ENCODE measurements at regions not wholly inside any gene's neighbourhood (a gene's known extent, or its start where the extent isn't known, plus 50 kb on each side); places are given as distances from the start of the nearest gene placed in this dataset.

DNA sequence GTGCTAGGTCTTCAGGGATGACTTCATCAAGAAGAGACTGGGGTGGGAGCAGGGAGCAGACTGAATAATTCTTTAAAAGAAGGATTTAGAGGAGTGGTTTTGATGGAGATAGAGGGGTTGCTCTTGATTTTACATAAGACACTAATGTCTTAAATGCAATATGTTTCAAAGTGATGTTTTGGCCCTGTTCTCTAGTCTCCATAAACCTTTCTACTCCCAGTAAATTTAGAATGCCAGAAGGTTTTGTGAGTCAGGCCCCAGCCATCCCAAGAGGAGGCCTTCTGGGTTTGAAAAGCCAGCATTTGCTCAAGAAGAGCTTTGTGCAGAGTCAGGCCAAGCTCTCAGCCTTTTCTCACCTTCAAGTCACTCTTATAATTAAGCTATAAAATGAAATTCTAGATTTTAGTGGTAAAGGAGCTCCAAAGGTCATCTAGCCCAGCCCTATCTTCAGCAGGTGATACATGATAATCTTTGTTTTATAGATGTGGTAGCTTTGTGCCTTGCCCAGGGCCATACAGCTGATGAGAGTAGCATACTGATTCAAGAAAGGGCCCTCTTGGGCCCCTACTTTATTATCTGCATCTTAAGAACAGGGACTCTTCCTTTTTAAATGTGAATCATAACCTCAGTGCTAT, 122.8 kb upstream of the MTNR1B start:
- no peak for DNase-seq

DNA sequence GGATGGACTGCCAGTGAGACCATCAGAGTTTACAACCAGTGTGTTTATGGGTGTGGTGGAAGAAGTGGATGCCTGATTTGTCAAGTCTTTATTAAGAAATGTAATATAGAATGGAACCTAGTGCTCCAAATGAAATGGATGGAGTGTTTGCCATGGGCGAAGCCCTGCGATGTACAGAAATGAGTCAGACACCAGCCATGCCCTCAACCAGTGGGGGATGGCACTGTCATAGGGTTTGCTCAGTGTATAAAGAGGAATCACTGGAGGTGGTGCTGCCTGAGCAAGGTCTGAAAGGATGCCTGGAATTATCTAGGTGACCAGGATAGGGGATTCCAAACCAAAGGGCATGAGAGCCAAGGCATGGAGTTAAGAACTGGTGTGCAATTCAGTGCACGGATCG, 120.9 kb upstream of the MTNR1B start:
- no peak for DNase-seq

DNA sequence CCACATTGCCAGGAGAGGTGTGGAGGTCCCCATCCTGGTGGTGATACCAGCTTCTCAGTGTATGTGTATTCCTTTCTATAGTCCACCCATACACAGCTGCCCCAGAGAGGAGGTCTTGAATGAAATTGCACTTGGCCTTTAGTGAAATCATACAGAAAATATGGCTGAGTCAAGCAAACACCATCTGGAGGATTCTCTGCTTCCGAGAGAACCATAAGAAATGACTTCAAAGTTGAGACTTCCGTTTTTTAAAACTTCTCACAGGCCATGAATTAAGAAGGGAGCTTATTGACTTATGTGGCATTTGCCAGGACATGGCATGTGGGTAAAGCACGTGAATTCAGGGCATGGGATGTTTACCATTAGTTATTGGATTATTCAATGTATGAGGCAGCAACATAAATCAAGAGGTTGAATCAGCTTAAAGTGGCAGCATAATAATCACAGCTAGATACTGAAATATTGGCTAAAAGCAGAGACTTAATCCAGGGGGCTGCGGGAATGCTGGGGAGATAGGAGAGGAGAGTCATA, 119.1 kb upstream of the MTNR1B start:
- DNase-seq = no peak

DNA sequence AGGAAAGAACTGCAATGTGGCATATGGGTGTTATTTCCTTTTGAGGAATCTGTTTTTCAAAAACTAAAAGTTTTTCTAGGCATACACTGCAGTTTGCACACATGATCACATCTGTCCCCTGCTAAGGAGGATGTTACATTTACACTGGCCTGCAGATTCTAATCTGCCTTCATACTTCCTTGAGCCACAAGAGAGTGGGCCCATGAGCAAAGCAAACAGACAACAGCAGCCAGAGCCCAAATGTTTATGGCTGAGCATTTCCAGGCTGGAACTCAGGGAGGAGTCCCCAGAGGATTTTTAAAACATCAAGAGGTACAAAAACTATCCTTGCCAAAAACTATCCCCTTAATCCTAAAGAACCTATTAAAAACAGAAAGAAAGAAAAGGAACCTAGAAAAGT, 117.2 kb upstream of the MTNR1B start:
- DNase-seq = no peak

DNA sequence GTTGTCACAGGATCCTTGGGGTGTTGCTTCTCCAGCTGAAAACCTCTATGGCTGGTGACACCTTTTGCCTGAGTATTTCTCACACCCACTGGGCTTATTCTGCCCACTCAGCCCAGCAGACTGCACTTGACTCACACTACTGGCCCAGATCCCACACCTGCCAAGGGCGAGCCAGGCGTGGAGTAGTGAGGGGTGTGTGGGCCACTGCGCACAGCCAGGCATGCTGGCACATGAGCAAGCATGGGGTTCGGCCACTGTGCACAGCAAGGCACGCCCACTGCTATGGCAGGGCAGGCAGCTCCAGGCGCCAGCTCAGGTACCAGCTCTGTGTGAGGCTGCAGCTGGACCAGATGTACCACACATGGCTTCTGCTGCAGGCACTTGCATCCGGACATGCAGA, 116.5 kb upstream of the MTNR1B start:
- DNase-seq = no peak

DNA sequence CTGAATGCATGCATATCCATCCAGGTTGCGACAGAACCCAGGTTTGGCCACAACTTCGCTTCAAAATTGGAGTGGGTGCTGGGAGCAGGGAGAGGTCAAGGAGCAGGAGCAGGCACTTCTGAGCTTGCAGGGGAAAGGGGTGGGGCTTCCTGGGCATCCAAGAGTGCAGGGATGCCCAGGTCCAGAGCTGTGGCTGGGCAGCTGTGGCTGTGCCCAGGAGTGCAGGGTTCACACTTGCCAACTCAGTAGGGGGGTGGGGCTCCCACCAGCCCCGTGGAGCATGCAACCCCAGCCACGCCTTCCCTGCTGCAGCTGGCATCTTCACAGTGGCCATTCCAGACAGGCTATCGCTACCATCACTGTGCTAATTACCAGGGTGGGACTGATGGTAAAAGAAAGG, 115.3 kb upstream of the MTNR1B start:
- DNase-seq = no peak

DNA sequence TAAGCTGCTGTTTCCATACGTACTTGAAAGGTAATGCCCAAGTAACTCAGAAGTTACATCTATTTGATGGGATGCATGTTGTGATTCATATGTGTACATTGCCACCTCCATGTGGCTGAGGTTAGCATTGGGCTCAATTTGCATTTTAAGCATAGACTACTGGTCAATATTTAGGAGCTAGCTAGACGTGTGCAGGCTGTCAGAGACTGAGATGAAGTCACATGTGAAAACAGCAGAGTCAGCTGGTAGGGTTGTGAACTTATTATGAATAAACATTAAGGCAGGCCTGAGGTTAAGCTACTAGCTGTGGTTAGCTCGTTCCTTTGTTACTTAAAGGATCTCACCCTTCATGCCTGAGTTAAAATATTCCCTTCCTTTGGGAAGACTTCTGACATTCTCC, 114.5 kb upstream of the MTNR1B start:
- DNase-seq = no peak

DNA sequence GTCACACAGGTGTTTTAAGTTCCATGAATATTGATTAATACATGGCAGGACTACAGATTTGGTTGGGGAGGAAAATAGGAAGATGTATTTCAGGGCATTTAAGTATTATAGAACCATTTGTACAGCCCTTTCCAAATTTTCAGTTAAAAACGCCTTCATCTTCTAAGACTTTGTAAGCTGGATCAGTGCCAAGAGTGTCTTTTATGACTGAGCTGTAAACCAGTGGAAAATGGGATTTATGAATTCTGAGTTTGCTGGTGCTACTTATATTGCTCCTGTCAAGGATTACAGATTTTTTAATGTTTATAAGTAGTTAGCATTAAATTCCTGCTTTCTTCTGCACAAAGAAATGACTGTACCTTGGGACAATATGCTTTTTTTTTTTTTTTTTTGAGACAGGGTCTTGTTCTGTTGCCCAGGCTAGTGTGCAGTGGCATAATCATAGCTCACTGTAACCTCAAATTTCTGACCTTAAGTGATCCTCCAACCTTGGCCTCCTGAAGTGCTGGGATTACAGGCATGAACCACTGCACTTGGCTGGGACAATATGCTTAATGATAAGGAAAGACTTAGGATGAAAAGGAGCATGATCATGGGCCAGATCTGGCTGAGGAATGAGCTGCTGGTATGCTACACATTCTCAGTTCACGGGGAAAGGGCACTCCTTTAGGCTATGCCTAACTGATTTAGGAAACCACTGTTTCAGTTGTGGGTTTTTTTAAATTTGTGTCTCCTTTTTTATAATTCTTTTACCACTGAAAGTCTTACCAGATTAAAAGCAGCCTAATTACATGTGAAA, 113.6 kb upstream of the MTNR1B start:
- no peak for DNase-seq

DNA sequence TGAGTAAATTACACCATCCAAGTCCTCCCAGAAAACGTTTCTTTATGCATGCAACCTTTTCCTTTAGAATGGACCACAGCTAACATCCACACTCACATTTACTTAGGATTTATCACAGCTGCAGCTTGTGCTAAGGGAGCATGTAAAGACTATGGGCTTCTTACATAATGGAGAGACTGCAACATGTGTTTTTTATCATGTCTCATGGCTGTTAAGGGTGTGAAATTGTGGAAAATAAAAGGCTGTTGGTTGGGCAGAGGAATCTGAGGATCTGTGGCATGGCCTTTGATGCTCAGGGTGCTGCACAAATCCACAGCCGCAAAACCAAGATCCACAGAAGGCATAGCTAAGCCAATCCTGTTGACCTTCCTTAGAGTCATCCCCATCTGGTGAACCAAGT, 112.0 kb upstream of the MTNR1B start:
- no peak for DNase-seq

DNA sequence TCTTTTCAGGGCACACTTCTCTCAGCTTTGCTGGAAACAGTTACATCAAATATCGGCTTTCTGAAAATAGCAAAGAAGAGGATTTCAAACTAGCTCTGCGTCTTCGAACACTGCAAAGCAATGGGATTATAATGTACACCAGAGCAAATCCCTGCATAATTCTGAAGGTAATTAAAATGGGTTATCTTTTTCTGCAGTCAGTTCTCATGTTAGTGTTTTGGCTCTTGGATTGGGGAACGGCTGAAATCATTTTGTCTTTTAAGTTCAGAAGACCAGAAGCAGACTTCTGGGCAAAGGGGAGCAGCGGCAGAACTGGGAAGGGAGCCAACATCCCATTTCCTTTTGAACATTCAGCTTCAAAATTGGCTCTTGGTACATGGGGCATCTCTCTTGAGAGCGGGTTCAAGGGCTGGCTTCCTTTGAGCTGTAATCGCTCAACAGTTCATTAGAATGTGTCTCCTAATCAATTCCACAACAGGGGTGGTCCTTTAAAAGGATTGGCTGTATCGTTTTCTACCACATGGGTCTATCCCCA, 110.2 kb upstream of the MTNR1B start:
- no peak for DNase-seq

DNA sequence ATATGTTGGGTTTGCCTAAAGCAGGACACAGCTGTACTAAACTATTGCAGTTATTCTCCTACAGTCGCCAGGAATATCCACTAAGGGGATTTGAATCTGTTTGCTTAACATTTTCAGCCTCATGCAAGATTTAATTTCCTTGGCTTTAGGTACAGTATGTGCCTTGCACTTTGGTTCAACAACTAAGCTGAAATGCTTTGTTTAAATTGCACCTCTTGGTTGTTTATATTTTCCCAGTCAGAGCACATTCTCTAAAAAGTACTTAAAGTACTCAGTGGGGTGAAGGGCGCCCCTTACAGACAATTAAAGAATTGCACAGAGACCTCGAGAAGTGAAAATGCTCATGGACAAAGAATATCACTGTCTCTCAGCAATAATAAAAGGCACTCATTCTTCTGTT, 107.8 kb upstream of the MTNR1B start:
- no peak for DNase-seq

DNA sequence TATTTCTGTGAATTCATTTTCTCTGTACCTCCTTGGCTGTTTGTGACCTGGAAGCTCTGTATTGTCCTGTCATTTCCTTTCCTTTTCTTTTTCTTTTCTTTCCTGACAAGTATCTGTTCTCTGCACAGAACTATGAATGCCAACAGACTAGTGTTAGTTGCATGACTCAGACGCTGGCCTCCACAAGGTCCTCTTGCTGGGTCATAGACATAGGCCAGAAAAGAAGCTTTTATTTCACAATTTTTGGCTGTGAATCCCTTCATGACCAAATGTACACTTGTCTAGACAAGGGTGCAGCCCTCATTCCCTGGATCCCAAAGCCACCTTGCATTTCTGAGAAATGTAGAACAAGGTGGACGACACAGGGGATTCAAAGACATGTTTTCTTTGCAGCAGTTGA, 104.1 kb upstream of the MTNR1B start:
- DNase-seq = no peak

DNA sequence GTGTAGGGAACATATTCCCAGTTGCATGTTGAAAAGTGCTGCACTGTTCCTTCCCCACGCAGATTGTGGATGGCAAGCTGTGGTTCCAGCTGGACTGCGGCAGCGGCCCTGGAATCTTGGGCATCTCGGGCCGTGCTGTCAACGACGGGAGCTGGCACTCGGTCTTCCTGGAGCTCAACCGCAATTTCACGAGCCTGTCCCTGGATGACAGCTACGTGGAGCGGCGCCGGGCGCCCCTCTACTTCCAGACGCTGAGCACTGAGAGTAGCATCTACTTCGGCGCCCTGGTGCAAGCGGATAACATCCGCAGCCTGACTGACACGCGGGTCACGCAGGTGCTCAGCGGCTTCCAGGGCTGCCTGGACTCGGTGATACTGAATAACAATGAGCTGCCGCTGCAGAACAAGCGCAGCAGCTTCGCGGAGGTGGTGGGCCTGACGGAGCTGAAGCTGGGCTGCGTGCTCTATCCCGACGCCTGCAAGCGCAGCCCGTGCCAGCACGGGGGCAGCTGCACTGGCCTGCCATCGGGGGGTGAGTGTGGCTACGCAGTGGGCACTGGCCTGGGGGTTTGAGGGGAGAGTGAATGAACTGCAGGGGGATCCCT, 102.7 kb upstream of the MTNR1B start:
- DNase-seq = no peak

DNA sequence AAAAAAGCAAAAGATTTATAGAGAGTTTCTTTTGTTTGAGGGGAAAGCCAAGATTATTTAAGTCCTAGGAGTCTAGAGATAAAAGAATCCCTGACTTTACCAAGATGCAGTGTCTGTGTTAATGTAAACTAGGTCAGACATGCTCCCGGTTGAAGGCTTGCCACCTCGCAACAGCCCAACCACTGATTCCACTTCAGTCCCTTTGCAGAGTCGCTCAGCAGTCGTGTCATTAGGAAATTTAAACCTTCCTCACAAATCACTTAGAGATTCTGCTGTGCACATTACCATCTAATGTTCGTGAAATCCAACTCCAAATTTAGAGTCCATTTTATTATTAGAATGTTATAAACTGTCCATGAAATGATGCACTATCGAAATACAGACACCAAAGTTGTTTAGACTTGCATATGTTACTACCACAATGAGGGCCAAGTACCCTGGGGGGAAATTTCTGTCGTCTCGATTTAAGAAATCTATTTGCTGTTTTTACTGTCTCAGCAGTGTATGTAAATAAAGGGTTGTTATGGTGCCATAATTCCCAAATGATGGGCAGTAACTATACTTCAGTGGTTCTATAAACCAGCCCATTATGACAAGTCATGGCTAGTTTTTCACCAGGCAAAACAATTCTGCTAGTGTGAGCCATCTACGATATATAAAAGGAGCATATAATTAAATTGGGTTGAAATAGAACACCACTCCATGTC, 101.4 kb upstream of the MTNR1B start:
- no peak for DNase-seq

DNA sequence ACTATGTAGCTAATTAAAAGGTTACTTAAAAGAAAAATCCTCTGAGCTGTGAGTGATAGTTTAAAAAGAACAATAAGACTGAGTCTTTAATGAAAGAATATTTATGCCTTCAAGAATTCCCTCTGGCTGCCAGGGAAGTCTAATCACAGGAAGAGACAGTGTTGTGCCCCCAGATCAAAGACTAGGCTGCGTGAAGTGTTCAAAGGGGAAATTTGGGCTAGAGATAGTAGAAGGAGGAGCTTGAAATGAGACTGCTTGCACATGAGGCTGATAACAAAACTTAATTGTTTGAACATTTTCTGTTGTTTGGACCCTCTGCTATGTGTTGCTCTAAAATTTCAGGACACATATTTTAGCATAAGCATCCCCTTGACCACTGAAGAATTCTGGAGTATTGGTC, 99.7 kb upstream of the MTNR1B start:
- no peak for DNase-seq

DNA sequence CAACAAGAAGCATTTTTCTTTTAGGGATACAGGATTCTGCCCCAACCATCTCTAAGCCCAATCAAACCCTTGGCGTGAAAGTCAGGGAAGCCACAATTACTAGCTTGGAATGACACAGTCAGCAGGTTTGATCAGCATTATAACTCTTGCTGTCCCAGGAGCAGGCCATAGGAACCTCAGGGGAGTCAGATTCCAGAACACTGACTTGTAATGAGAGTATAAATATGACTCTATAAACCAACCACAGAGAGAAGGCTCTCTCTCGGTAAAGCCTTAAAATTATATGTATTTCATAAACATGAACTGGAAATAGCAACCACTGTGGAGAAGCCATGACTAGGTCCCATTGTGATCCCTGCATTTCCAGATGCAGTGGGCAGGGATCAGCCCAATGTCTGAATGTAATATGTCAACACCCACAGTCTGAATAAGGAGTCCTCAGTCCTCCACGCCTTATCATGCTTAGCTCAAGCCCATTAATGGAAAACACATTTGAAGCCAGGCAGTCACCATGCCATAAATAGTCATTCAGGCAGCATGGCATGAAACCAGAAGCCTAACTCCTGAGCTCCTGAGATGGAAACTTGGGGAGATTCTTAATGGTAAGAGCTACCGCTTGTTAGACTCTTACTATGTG, 99.1 kb upstream of the MTNR1B start:
- DNase-seq = no peak

DNA sequence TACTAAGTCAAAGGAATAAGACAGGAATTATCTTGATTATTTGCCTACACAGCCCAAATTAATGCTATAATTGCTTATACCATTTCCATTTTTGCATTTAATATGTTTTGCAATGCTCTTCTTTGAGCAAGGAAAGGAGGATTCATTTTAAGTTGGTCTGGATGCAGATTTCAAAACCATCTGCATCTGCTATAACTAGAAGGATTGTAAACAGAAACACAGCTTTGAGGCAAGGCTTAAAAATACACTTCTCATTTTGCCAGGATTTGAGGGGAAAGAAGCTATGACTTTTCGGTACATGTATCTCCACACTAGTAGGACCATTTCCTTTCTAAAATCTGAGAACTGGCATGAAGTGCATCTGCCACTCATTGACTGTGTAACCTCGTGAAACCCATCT, 95.9 kb upstream of the MTNR1B start:
- no peak for DNase-seq

DNA sequence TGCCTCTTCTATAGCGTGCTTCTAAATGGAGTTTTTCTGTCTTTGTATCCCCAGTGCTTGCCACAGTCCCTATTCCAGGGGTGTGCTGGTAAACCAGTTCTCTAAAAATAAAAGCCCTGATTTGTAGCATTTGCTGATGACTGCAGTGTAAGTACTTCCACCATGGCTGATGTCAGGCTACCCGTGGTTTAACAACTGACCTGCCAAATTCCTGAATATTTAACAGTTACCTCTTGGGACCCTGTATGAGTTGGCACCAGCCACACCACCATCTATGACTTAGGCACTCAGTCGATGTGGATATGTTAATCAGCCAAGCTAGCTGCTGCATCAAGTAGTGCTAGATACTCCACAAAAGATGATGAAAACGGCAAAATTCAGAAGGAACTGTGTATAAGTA, 94.0 kb upstream of the MTNR1B start:
- DNase-seq = no peak

DNA sequence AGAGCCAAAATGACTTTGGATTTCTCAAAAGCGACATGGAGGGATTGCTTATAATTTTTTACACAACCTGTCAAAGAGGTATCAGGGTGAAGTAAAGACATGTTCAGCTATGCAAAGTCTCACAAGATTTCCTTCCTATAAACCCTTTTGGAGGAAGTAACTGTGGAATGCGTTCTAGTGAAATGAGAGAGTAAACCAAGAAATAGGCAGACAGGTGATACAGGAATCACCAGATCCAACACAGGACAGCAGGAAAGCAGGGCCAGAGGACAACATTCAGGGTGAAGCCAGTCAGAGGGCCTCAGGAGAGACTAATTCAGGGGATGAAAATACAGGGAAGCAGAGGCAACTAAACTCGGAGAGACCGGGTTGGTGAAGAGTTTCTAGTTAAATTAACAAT, 90.4 kb upstream of the MTNR1B start:
- no peak for DNase-seq

DNA sequence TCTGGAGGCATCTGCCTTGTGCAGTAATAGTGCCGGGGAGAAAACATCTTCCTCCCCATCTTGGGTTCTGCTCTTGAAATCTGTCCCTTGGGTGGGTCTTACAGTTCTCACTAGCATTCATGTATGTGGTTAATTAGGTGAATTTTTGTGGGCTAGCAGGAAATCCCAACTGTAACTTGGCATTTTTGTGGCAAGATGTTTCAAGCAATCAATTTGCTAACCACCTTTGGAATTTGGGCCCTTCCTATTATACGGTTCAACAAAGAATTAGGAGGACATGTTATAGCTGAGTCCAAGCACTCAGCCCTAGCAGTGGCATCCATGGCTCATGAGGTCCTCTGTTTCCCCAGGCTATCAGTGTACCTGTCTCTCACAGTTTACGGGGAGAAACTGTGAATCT, 89.1 kb upstream of the MTNR1B start:
- DNase-seq = no peak

DNA sequence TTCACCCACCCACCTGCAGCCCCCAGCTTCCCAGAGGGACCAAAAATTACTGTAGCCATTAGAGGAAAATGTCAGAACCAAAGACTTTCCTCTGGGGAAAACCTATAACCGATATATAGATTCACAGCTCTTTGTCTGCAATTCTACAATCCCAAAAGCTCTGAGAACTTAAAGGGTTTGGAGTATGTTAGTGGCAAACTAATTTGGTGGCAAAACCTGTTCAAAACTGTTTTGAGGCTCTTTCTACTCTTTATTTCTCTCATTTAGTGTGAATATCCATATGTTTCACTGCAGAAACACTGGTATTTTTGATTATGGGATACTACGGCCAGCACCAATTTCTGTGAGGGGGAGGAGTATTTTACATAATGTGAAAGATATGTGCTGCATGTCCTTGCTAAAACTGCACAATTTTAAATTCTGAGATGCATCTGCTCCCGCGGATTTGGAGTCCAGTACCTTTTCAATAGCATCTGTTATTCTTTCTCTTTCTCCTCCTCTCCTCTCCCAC, 87.5 kb upstream of the MTNR1B start:
- DNase-seq = no peak

DNA sequence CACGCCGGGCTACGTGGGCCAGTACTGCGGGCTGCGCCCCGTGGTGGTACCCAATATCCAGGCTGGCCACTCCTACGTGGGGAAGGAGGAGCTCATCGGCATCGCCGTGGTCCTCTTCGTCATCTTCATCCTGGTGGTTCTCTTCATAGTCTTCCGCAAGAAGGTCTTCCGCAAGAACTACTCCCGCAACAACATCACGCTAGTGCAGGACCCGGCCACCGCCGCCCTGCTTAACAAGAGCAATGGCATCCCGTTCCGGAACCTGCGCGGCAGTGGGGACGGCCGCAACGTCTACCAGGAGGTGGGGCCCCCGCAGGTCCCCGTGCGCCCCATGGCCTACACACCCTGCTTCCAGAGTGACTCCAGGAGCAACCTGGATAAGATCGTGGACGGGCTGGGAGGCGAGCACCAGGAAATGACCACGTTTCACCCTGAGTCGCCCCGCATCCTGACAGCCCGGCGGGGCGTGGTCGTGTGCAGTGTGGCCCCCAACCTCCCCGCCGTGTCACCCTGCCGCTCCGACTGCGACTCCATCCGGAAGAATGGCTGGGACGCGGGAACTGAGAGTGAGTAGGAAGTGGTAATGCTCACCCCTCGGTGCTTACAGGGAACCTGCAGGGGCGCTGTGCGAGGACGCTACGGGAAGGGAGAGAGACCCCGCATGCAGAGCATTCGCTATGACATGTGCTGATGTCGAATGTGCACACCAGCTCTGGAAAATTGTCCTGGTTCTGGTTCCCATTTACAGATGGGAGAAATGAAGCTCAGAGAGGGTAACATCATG, 86.4 kb upstream of the MTNR1B start:
- no peak for DNase-seq

All from islet precursor cell (in vitro differentiated cells).